Lower leg skin (tissue), 3 donors: ENCODE measurements at regions not wholly inside any gene's neighbourhood (a gene's known extent, or its start where the extent isn't known, plus 50 kb on each side); places are given as distances from the start of the nearest gene placed in this dataset.

ENCODE experiments used
- POLR2A ChIP-seq, 2 donors: fragments of 450-650 bp; IDR thresholded peaks; one replicate each; pipeline ENCODE4 v1.6.1; 2016 to 2017; ENCODE audit warnings: antibody characterized with exemption in 2 of 2, mild to moderate bottlenecking in 1 of 2, moderate library complexity in 1 of 2
- TF ChIP-seq, protein P1 (sequence below), 3 donors: fragments of 450-650 bp; IDR thresholded peaks; one replicate each; pipeline ENCODE4 v1.5.1; 2016; ENCODE audit warnings: antibody characterized with exemption in 3 of 3, mild to moderate bottlenecking in 3 of 3, moderate library complexity in 2 of 3

DNA sequence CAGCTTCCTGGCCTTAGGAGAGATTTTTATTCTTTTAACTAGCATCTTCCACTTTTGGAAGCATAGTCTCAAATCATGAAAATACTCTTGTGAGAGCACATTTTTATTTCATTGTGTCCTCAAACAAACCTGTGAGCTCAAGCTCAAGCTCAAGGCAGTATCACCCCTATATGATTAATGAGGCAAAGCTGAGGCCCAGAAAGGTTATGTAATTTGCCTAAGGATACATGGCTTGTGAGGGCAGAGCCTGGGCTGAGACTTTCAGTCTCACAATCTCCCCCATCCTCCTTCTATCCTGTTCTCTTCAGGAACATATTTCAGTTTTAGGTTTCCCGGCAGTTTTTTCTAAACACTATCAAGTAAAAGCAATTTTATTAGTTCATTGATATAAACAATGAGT lies 359.5 kb downstream of the PTEN start:
- no peak for TF ChIP-seq POLR2A (IDR thresholded peaks at IDR 0.05)
- TF ChIP-seq, protein P1, sequence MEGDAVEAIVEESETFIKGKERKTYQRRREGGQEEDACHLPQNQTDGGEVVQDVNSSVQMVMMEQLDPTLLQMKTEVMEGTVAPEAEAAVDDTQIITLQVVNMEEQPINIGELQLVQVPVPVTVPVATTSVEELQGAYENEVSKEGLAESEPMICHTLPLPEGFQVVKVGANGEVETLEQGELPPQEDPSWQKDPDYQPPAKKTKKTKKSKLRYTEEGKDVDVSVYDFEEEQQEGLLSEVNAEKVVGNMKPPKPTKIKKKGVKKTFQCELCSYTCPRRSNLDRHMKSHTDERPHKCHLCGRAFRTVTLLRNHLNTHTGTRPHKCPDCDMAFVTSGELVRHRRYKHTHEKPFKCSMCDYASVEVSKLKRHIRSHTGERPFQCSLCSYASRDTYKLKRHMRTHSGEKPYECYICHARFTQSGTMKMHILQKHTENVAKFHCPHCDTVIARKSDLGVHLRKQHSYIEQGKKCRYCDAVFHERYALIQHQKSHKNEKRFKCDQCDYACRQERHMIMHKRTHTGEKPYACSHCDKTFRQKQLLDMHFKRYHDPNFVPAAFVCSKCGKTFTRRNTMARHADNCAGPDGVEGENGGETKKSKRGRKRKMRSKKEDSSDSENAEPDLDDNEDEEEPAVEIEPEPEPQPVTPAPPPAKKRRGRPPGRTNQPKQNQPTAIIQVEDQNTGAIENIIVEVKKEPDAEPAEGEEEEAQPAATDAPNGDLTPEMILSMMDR (IDR thresholded peaks at IDR 0.05), result no peak
